ENCODE measurements at regions not wholly inside any gene's neighbourhood (a gene's known extent, or its start where the extent isn't known, plus 50 kb on each side); places are given as distances from the start of the nearest gene placed in this dataset.
A peak's percentile ranks its signal among the peaks of the same experiment; 100 is the strongest.

DNA sequence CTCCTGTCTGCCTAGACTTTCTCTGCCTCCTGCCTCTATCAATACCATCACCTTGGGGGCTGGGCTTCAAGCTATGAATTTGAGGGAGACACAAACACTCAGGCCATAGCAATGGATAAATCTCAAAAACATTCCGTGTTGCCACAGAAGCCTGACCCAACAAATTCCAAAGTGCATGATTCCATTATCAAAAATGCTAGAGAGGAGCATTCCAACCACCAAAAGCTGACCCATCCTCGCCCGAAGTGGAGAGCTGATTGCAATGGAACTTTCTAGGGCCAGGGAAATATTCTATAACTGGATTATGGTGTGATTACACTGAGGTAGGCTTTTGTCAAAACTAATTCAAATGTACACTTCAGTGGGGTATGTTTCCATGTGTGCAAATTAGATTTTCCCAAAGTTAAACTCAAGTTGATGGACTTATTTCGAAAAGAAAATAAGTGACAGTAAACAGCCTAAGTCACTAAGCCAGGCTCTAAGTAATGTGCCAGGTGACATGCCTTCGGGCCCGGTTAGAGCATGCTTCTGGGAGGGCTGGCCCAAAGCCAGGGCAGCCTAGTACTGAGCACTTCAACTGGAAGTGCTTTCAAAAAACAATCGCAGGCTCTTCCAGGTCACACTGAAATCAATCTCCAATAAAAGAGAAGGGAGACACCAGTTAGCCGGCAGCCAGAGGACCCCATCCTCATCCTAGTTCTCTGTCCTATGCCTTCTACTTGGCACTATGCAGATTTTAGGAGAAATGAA lies 142.3 kb downstream of the TBXT start:
- Histone ChIP-seq H3K36me3 (replicated peaks in 1 of 2; ENCODE audit: control insufficient read depth in 1 of 2, insufficient read depth in 2 of 2, low read length in 2 of 2) (no peaks in the 10 kb centered on the region), H3K4me3 (replicated peaks in 1 of 3; ENCODE audit: insufficient read depth in 1 of 3, low read depth in 2 of 3, low read length in 3 of 3) (no peak overlapping the region), H4K20me1 (ENCODE audit: insufficient read depth, low read length) (no peaks in the 10 kb centered on the region), H3K9me3 (ENCODE audit: low read length) (no peaks in the 10 kb centered on the region), H3K4me2 (ENCODE audit: low read depth, low read length) (no peak overlapping the region), H3K9ac (ENCODE audit: insufficient read depth, low read depth, low read length) (no peak overlapping the region), H3K4me1 (ENCODE audit: insufficient read depth, low read length) (no peaks in the 10 kb centered on the region), H3K27ac (ENCODE audit: extremely low read length, insufficient read depth, low read length) (no peak overlapping the region), H3K79me2 (ENCODE audit: insufficient read depth, low read length) (no peaks in the 10 kb centered on the region), H3K27me3 (ENCODE audit: control insufficient read depth in 1 of 2, insufficient read depth in 2 of 2, low read length in 2 of 2) (peaks cover 2 to 19% of the 10 kb centered on the region in 2 experiments), H2AFZ (ENCODE audit: low read length) (no peak overlapping the region)
- DNase-seq (ENCODE audit: low spot score) (no peak), FAIRE-seq (no peak), ATAC-seq (no peak)
- ChIA-PET POLR2A (no interaction called here), CTCF (ENCODE audit: low intra/inter-chr PET ratio, low total read pairs) (no interaction called here)
- 4% methylated on average over 8 of the region's 8 CpGs for WGBS (ENCODE audit: low lambda C conversion rate)
- in situ Hi-C loops (cut with HindIII; ENCODE audit: extremely low pct_ligation_motif_present, low pct_unique_long_range_greater_than_20kb): no loop called here
- intact Hi-C loops (cut with micrococcal nuclease; ENCODE audit: unreplicated experiment): no loop called here
- no TSS peak for BruUV-seq (replicated peaks)
- TF ChIP-seq ZNF460 (CRISPR knock-in tag; IDR thresholded peaks at IDR 0.05; ENCODE audit: borderline replicate concordance) (no peak), ZNF598 (CRISPR knock-in tag; IDR thresholded peaks at IDR 0.05; ENCODE audit: borderline replicate concordance) (no peak), MAFF (IDR thresholded peaks at IDR 0.05; ENCODE audit: low read depth, low read length) (no peak), SP1 (IDR thresholded peaks at IDR 0.05) (no peak), SP1 (CRISPR knock-in tag; IDR thresholded peaks at IDR 0.05) (no peak)
- TF ChIP-seq, protein P1, sequence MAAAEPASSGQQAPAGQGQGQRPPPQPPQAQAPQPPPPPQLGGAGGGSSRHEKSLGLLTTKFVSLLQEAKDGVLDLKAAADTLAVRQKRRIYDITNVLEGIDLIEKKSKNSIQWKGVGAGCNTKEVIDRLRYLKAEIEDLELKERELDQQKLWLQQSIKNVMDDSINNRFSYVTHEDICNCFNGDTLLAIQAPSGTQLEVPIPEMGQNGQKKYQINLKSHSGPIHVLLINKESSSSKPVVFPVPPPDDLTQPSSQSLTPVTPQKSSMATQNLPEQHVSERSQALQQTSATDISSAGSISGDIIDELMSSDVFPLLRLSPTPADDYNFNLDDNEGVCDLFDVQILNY (CRISPR knock-in tag; conservative IDR thresholded peaks at IDR 0.05): no peak

DNA sequence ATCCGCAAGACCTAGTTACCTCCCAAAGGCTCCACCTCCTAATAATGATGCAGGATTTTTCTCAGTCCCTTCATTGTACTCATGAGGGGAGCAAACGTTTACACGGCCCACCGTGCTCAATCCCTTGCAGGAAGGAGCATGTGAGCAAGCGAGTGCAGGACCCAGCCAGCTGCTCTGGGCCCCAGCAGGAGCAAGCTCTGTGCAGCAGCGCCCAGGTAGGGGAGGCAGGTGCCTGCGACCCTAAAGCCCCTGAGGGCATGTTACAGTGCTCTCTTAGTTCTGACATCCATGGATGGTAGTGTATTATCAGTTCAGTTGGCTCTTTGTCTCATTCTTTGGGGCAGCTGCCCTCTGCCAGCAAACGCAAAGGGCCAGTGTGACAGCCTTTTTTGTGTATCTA lies 143.4 kb downstream of the TBXT start:
- Histone ChIP-seq H3K27me3 (ENCODE audit: control insufficient read depth in 1 of 2, insufficient read depth in 2 of 2, low read length in 2 of 2) (peaks cover 0 to 19% of the 10 kb centered on the region in 2 experiments; a peak in 4 of 5 replicates), H3K4me1 (ENCODE audit: insufficient read depth, low read length) (no peaks in the 10 kb centered on the region), H3K9ac (ENCODE audit: insufficient read depth, low read depth, low read length) (no peak overlapping the region), H3K9me3 (ENCODE audit: low read length) (no peaks in the 10 kb centered on the region), H3K27ac (ENCODE audit: extremely low read length, insufficient read depth, low read length) (no peak overlapping the region), H3K36me3 (replicated peaks in 1 of 2; ENCODE audit: control insufficient read depth in 1 of 2, insufficient read depth in 2 of 2, low read length in 2 of 2) (no peaks in the 10 kb centered on the region), H2AFZ (ENCODE audit: low read length) (no peak overlapping the region), H4K20me1 (ENCODE audit: insufficient read depth, low read length) (no peaks in the 10 kb centered on the region), H3K4me2 (ENCODE audit: low read depth, low read length) (no peak overlapping the region), H3K79me2 (ENCODE audit: insufficient read depth, low read length) (no peaks in the 10 kb centered on the region), H3K4me3 (replicated peaks in 1 of 3; ENCODE audit: insufficient read depth in 1 of 3, low read depth in 2 of 3, low read length in 3 of 3) (no peak overlapping the region)
- FAIRE-seq (no peak), ATAC-seq (peak; percentile 36; the same call in 2 of the 3 replicates), DNase-seq (ENCODE audit: low spot score) (no peak)
- TF ChIP-seq, protein P2, sequence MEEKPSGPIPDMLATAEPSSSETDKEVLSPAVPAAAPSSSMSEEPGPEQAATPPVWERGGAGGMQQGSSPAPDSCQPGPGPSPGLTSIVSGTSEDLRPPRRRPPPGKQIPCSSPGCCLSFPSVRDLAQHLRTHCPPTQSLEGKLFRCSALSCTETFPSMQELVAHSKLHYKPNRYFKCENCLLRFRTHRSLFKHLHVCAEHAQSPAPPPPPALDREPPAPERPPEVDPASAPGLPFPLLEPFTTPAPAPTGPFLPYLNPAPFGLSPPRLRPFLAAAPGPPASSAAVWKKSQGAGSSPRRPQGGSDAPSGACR (CRISPR knock-in tag; IDR thresholded peaks at IDR 0.05): no peak
- no peak for TF ChIP-seq ZNF335 (CRISPR knock-in tag; IDR thresholded peaks at IDR 0.05)
- TF ChIP-seq NAIF1 (CRISPR knock-in tag; IDR thresholded peaks at IDR 0.05; ENCODE audit: borderline replicate concordance): no peak
- TF ChIP-seq ZBTB38 (CRISPR knock-in tag; IDR thresholded peaks at IDR 0.05): no peak
- TF ChIP-seq MEF2D (CRISPR knock-in tag; IDR thresholded peaks at IDR 0.05): no peak
- 30% methylated on average over 8 of the region's 8 CpGs for WGBS (ENCODE audit: low lambda C conversion rate)
- in situ Hi-C loops (cut with HindIII; ENCODE audit: extremely low pct_ligation_motif_present, low pct_unique_long_range_greater_than_20kb): no loop called here
- BruUV-seq (replicated peaks): no TSS peak
- intact Hi-C loops (cut with micrococcal nuclease; ENCODE audit: unreplicated experiment): no loop called here
- ChIA-PET POLR2A (no interaction called here), CTCF (ENCODE audit: low intra/inter-chr PET ratio, low total read pairs) (no interaction called here)
